Fibroblast of lung (primary cell): ENCODE measurements at regions not wholly inside any gene's neighbourhood (a gene's known extent, or its start where the extent isn't known, plus 50 kb on each side); places are given as distances from the start of the nearest gene placed in this dataset.

Experiments used
- DNase-seq, 2 donors: peaks; one replicate each; pipeline versions ENCODE4 v3.0.0 to v3.0.0-alpha.2; 2010; ENCODE audit warnings: low read depth in 2 of 2
- H2AFZ ChIP-seq: 2 replicates; pipeline ENCODE4 v1.5.1; 2012; ENCODE audit warnings: low read length, control low read depth, inconsistent platforms
- H3K27ac ChIP-seq: 2 replicates; pipeline ENCODE4 v1.5.1; 2011; ENCODE audit warnings: low read length, control low read depth; ENCODE audit not compliant: insufficient read depth
- H3K27me3 ChIP-seq: 2 replicates; pipeline ENCODE4 v1.5.1; 2011; ENCODE audit warnings: mild to moderate bottlenecking, low read length; ENCODE audit not compliant: control insufficient read depth, insufficient read depth
- H3K36me3 ChIP-seq: 2 replicates; pipeline ENCODE4 v1.5.1; 2011; ENCODE audit warnings: low read length; ENCODE audit not compliant: control insufficient read depth, insufficient read depth
- H3K4me1 ChIP-seq: 2 replicates; pipeline ENCODE4 v1.5.1; 2011; ENCODE audit warnings: low read length; ENCODE audit not compliant: control insufficient read depth, insufficient read depth; ENCODE audit errors: extremely low read depth
- H3K4me2 ChIP-seq: 2 replicates; pipeline ENCODE4 v1.5.1; 2011; ENCODE audit warnings: low read length, control low read depth; ENCODE audit not compliant: insufficient read depth; ENCODE audit errors: extremely low read depth
- H3K4me3 ChIP-seq, 4 experiments: fragments of 200-600 bp in 1 of 4; sonication (generic) in 1 of 4; replicated peaks in 1 of 4; 2 replicates each; pipeline ENCODE4 v1.5.1; 2011 to 2016; ENCODE audit warnings: low read length in 4 of 4, low read depth in 3 of 4, mild to moderate bottlenecking in 3 of 4, control low read depth in 2 of 4, inconsistent platforms in 1 of 4, mixed read lengths in 1 of 4; ENCODE audit not compliant: insufficient read depth in 1 of 4; ENCODE audit errors: control extremely low read depth in 1 of 4
- H3K79me2 ChIP-seq: 2 replicates; pipeline ENCODE4 v1.5.1; 2012; ENCODE audit warnings: mild to moderate bottlenecking, low read length, inconsistent platforms; ENCODE audit not compliant: control insufficient read depth, insufficient read depth
- H3K9ac ChIP-seq: 2 replicates; pipeline ENCODE4 v1.5.1; 2011; ENCODE audit warnings: mild to moderate bottlenecking, low read length, control low read depth; ENCODE audit not compliant: insufficient read depth
- H3K9me3 ChIP-seq: 2 replicates; pipeline ENCODE4 v1.5.1; 2012; ENCODE audit warnings: low read depth, low read length; ENCODE audit not compliant: control insufficient read depth, insufficient read depth
- H4K20me1 ChIP-seq: 2 replicates; pipeline ENCODE4 v1.5.1; 2011; ENCODE audit warnings: low read length; ENCODE audit not compliant: control insufficient read depth, insufficient read depth; ENCODE audit errors: extremely low read depth
- EZH2 ChIP-seq: IDR thresholded peaks from 2 replicates; pipeline ENCODE4 v1.5.1; 2012; ENCODE audit warnings: low read length, control low read depth, mild to moderate bottlenecking; ENCODE audit errors: missing control alignments
- TF ChIP-seq, protein P1 (sequence below), 2 donors: IDR thresholded peaks in 1 of 2; conservative IDR thresholded peaks in 1 of 2; 1 replicate in 1 of 2; 2 replicates in 1 of 2; pipeline ENCODE4 v1.5.1; 2011 to 2012; ENCODE audit warnings: low read length in 2 of 2, control low read depth in 1 of 2, inconsistent platforms in 1 of 2, low read depth in 1 of 2, mild to moderate bottlenecking in 1 of 2

DNA sequence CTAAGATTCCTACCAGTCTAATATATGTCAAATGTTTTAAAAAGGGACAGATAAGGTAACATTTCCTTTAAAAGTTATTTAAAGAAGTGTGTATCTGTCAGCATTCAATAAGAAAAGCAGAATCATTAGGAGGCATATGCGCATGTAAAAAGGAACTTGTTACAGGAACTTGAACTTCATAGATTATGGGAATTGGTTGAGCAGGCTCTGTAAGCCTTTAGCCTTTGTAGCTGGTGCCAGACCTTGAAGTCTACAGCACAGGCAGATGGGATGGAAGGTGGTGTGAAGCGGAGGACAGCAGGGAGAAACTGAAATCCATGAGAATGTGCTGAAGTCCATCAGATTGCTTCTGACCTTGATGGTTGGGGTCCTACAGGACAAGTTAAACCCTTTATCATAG, 138.3 kb upstream of the ST6GAL2 start:
- Histone ChIP-seq H3K9ac (no peak overlapping the region), H3K9me3 (no peaks in the 10 kb centered on the region), H3K4me1 (no peaks in the 10 kb centered on the region), H3K27ac (no peak overlapping the region), H3K4me2 (no peak overlapping the region), H4K20me1 (no peaks in the 10 kb centered on the region), H2AFZ (no peak overlapping the region), H3K36me3 (no peaks in the 10 kb centered on the region), H3K27me3 (no peaks in the 10 kb centered on the region), H3K79me2 (no peaks in the 10 kb centered on the region), H3K4me3 (no peak overlapping the region)
- DNase-seq, result no peak
- TF ChIP-seq, protein P1, sequence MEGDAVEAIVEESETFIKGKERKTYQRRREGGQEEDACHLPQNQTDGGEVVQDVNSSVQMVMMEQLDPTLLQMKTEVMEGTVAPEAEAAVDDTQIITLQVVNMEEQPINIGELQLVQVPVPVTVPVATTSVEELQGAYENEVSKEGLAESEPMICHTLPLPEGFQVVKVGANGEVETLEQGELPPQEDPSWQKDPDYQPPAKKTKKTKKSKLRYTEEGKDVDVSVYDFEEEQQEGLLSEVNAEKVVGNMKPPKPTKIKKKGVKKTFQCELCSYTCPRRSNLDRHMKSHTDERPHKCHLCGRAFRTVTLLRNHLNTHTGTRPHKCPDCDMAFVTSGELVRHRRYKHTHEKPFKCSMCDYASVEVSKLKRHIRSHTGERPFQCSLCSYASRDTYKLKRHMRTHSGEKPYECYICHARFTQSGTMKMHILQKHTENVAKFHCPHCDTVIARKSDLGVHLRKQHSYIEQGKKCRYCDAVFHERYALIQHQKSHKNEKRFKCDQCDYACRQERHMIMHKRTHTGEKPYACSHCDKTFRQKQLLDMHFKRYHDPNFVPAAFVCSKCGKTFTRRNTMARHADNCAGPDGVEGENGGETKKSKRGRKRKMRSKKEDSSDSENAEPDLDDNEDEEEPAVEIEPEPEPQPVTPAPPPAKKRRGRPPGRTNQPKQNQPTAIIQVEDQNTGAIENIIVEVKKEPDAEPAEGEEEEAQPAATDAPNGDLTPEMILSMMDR (conservative IDR thresholded peaks at IDR 0.05 in 1 of 2, IDR thresholded peaks at IDR 0.05 in 1 of 2; ENCODE audit: low read depth in 1 of 2, low read length in 2 of 2), result no peak
- TF ChIP-seq EZH2, result no peak

DNA sequence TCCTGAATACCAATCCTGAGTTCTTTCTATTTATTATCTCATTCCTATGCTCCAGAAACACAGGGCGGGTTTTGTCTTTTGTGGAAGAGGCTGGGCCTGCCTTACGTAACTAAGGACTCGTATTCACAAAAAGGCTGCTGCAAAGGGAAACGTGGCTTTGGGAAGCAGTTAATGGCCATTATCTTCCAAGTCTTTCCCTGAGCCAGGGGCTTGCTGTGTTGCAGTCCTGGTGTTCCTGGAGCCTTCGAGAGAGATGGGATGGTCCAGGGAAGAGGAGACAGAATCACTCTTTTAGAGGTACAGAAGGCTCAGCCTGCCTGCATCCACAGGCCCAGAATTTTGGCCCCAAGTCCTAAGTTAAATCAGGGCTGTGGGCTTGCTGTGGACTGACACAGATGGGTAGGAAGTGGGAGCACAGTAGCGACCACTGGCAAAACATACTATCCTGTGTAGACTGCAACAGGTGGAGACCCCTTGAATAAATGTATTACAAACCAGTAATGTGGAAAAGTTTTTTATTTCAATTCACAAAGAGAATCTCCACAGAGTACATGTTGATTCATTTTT, 139.4 kb upstream of the ST6GAL2 start:
- no peaks in the 10 kb centered on the region for H3K9me3 ChIP-seq
- H3K4me2 ChIP-seq, result no peak overlapping the region
- no peak overlapping the region for H3K27ac ChIP-seq
- no peak overlapping the region for H2AFZ ChIP-seq
- no peaks in the 10 kb centered on the region for H3K27me3 ChIP-seq
- DNase-seq, result no peak
- no peaks in the 10 kb centered on the region for H3K4me1 ChIP-seq
- H4K20me1 ChIP-seq, result no peaks in the 10 kb centered on the region
- TF ChIP-seq, protein P1 (conservative IDR thresholded peaks at IDR 0.05 in 1 of 2, IDR thresholded peaks at IDR 0.05 in 1 of 2; ENCODE audit: low read depth in 1 of 2, low read length in 2 of 2), result no peak
- no peak for TF ChIP-seq EZH2
- no peaks in the 10 kb centered on the region for H3K36me3 ChIP-seq
- H3K4me3 ChIP-seq, result no peak overlapping the region
- H3K9ac ChIP-seq, result no peak overlapping the region
- no peaks in the 10 kb centered on the region for H3K79me2 ChIP-seq

DNA sequence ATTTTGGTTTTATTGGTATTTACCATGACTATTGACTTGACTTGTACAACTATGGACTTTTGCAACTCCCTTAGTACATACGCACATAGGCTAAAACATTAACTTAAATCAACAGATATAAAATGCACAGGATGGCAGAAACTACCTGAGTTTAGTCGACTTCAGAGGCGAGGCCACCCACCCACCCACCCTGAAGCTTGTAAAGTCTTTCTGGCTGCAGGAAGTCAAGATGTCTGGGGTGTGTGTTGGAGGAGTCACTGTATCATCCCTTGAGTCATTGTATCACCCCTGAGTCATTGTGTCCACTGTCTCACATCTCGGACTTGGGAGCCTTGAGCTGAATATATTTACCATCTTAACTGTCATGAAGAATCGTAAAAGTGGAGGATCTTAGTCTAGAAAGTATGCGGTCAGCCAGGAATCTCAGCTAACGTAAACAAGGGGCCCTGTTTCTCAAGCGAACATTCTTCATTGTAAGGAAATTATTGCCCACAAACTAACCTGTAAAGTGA, 140.0 kb upstream of the ST6GAL2 start:
- no peak overlapping the region for H3K27ac ChIP-seq
- H3K4me2 ChIP-seq, result no peak overlapping the region

More for the DNA sequence above, 140.0 kb upstream of the ST6GAL2 start:
- H3K79me2 ChIP-seq, result no peaks in the 10 kb centered on the region
- H2AFZ ChIP-seq, result no peak overlapping the region
- DNase-seq, result peak in 1 of 2 donors; percentile 52
- no peak overlapping the region for H3K4me3 ChIP-seq
- H3K4me1 ChIP-seq, result no peaks in the 10 kb centered on the region
- no peaks in the 10 kb centered on the region for H3K36me3 ChIP-seq
- H4K20me1 ChIP-seq, result no peaks in the 10 kb centered on the region
- no peaks in the 10 kb centered on the region for H3K9me3 ChIP-seq
- TF ChIP-seq EZH2, result no peak
- TF ChIP-seq, protein P1 (conservative IDR thresholded peaks at IDR 0.05 in 1 of 2, IDR thresholded peaks at IDR 0.05 in 1 of 2; ENCODE audit: low read depth in 1 of 2, low read length in 2 of 2), result no peak
- H3K9ac ChIP-seq, result no peak overlapping the region
- no peaks in the 10 kb centered on the region for H3K27me3 ChIP-seq
